GM18517 (cell line): ENCODE measurements at regions not wholly inside any gene's neighbourhood (a gene's known extent, or its start where the extent isn't known, plus 50 kb on each side); places are given as distances from the start of the nearest gene placed in this dataset.

ENCODE experiments used
- ATAC-seq: cut with Tn5 transposase; IDR thresholded peaks from one replicate; pipeline ENCODE4 v1.9.1; 2021; ENCODE audit warnings: mild to moderate bottlenecking, moderate library complexity; ENCODE audit not compliant: unreplicated experiment

DNA sequence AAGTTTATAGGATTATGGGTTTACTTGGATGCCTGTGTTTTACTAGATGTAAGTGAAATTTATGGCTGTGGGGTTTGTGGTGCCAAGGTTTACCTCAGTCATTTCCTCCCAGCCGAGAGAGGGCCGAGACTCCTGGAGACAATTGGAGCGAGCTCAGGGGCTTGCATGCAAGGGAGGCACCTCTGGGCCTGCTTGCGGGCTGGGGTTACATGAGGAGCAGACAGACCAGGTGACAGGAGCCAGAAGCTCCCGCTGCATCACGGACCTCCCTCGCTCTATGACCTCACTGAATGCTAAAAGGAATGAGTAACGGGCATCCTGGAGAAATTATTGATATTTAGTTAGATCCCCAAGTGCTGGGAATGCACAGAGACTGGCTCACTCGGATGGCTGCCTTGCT lies 275.2 kb upstream of the KIRREL3 start:
- ATAC-seq, result no peak

DNA sequence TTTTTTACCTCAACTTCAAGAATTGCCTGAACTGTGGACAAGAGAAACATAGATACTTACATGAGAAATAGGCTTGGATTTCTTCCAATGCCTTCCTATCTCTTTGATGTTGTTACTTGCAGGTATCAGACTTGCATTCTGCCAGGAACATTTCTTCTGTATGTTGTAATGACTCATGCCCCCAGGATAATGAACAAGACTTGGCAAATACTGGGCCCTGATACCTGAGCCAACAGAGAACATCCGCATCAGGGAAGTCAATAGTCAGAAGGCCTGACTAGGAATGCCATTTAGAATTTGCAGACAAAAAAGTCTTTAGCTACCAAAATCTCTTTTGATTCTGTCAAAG lies 273.7 kb upstream of the KIRREL3 start:
- ATAC-seq, result no peak

DNA sequence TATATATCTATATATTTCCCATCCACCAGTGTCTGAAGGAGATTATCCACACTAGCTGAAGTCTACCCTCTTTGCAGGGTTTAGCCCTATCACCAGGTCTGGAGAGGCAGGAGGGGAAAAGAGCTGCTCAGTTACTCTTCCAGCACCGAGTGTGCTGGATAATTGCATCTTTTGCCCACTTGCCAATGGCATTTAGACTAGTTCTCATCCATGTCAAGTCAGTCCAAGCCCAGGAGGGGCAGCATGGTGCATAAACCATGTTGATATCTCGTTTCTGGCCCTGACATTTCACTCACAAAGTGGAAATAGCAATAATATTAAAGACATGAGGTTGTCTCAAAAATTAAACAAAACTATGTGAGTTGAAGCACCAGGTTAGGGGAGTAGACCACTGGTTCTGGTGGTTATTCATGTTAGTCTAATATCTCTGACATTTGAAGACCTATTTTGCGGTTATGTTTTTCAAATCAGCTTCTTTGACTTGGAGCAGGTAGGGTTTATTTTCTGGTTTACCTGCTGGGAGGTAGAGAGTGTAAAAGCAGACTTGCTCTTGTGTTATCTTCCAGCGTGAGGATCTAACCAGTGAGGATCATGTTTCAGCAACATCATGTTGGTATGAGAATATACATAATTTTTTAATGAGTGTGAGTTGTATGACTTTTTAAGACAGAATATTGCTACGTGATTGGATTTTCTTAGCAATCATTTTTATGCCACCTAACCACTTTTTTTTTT lies 273.2 kb upstream of the KIRREL3 start:
- no peak for ATAC-seq

DNA sequence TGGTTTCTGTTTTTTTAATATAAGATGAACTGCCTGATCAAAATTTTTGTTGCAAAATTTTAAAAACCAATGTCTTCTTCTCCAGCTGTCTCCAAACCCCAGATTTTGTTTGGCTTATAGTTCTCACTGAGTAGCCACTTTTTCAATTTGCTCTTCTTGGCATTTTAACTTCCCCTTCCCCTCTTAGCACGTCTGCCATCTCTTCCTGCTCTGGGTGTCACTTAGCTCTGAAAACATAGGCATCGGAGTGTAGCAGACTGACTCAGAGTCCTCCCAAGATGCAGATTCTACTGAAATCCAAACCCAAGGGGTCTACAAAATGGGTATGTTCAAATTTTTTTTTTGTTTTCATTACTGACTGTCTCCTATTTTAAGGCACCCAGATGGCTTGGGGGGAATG lies 270.3 kb upstream of the KIRREL3 start:
- no peak for ATAC-seq

DNA sequence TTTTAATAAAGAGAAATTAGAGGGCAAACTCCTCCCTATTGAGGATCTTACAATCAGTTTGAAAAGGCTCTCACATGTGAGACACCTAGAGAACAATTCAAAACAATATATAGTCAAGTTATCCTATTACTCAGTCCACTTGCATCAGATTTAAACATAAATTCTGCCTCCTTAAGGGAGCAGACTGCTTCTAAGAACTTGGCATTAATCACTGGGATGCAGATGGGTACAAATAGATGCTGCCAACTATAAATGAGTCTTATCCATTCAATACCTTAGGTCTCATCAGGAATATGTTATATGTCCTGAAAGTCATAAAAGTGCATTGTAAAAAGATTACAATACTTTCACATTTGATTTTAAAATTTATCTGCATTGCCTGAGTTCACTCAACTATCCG lies 269.3 kb upstream of the KIRREL3 start:
- ATAC-seq, result no peak

DNA sequence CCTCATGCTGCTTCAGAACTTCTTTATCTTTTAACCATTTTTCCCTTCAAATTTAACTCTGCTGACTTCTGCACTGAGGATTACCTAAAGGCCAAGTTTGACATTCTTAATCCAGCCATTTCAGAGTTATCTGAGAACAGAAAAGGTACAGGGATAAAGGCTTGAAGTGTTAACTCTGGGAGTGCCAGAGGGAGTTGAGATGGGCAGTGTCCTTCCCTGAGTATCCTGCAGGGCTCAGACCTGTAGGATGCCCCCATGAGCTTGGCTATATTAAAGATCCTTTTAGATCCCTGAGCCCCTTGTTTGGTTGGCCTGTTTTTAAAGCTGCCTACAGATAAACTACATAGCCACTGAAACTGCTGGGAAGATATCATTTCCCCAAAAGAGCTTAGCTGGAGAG lies 268.4 kb upstream of the KIRREL3 start:
- no peak for ATAC-seq

DNA sequence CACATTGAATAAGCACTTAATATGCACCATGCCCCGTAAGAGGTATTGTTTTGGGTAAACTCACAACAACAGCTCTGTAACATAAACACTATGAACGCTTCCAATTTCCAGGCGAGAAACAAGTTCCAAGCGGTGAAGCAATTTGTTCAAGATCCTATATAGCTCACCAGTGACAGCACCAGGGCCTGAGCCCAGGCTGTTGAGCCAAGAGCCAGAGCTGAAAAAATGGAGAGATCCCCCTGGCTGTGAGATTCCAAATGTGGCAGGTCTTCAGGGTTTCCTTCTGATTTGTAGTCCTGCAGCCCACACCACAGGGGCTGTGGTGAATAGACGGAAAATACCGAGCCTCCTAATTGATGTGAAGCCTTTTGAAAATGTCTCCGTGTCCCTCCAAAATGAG lies 268.0 kb upstream of the KIRREL3 start:
- no peak for ATAC-seq

DNA sequence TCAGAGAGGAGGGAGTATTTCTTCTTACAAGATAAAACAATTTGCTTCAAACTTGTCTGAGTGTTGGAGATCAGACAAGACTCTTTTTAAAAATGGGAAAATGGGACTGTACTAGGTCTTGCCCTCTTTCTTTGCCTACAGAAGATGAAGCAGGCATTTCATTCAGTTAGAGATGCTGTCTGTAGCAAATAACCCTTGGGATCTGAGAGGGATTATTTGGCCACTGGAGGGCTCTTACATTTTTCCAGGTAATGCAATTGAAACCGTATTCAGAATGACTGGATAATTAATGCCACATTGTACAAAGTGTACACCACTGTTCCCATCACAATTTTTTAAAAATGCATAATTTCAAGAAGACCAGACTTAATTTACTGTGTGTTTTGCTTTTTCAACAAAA lies 258.5 kb upstream of the KIRREL3 start:
- no peak for ATAC-seq

DNA sequence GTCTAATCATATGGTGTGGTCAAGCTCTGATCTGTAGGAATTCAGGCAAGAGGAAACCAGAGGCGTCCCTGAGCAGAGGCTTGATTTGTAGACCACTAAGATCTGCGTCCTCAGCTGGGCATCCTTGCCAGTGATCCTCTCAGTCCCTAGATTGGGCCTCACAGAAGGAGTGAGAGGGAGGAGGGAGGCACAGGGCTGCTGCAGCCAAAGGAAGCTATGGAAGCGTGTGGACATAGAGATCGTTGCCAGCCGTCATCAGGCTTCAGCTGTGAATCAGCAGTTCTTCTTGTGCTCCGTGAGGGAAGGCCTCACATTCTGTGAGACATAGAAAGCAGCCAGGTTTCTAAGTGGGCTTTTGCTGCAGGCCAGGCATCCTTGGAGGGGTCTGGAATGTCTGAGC lies 254.6 kb upstream of the KIRREL3 start:
- no peak for ATAC-seq

DNA sequence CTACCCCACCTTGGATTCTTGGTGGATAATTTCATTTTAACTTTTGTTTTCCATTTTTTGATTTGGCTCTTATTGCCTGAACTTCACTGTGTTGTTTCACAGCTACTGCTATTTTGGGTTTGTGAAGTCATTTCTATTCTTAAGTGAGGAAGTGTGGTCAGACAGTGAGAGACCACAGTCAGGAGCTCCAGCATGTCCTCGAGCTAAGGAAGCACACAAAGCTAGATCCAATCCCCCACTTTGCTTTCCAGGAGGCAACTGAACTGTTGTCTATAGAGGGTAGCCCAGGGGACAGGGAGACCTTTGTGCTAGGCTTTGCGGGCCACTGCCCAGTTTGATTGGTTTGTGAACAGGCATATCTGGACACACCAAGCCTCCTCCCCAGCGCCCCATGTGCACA lies 251.8 kb upstream of the KIRREL3 start:
- no peak for ATAC-seq

DNA sequence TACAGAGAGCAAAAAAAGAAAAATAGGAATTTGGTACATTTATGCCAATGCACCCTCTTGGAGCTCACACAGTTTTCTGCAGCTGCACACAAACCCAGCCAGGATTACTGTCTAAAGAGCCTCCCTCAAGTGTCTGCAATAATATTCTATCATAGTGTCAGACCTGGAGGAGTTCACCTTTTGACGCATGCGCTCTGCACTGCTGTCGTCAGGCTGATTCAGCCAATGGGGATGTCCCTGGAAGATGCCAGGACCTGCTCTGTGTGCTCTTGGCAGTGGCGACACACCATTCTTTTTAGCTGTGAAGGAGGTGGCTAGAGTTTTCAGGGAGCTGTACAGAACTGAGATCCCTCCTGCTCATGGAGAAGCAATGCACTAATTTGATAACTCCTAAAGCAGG lies 249.0 kb upstream of the KIRREL3 start:
- ATAC-seq, result no peak

DNA sequence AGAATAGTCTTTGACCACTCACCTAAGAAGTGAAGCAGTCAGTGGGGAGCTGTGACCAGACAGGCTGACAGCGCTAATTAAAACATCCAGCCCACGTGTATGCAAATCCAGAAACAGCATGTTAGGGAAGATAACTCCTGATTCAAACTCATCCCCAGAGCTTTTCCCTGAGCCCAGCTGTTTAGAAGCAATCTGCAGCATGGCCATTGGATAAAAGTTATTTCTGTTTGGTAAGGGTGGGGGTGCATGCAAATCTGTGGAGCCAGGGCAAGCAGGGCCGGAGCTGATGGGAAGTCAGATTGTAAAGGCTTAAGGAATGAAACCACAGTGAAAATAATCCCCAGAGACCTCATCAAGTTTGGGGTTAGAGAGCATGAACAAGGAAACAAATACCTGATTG lies 247.9 kb upstream of the KIRREL3 start:
- ATAC-seq, result no peak

DNA sequence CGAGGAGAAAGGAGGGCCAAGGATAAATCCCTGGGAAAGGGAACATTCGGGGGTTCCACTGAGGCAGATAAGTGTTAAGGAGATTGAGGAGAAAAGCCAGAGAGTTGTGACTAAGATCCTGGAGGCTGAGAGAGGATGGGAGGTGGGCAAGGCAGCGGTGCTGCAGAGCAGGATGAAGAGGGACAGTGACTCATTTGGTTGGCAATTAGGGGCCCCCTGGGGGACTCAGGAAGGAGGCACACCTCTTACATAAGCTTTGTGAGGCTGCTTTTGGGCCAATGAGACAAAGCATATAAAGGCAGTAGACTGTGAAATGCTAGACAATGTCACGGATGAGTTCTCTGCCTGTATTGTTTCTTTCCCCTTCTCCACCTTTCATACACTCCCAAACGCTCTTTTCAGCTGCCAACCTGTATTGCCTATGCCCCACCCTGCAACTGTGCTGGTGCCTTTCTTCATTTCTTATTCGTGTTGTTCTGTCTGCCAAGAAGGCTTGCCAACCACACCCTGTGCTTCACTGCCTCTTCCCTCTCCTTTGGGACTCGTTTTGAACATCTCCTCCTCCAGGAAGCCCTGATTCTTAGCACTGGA lies 246.8 kb upstream of the KIRREL3 start:
- no peak for ATAC-seq

DNA sequence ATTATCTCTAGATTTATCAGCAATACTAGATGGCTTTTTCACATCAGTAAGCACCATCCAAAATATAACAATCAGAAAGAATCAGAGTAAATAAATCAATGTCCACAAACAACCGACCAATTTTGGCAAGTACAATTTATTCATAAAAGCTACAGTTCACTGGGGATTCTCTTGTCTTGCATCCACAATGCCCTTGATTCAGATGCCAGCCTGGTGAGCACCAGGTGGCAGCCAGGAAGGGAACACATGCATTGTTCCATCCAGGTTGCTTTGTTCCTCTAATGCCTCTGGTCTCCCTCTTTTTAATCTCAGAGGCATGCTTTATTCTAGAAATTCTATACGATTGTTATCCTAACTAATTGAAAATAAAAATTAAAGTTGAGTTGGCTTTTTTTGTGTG lies 242.1 kb upstream of the KIRREL3 start:
- ATAC-seq, result no peak

DNA sequence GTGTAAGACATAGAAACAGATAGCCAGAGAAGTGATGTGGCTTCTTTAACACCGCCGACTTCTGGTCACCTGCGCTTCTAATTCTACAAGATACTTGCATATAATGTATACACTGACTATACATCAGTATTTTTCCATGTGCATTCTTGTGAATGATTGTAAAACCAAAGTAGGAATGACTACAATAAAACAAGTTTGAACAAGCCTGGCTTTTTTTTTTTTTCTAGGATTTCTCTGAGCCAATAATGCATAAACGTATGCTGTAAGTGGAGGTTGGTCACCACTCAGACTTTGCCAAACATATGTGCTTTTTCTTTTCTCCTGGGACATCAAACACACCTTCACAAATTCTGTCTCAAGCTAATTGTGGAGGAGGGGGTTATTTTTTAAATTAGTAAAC lies 237.8 kb upstream of the KIRREL3 start:
- ATAC-seq, result no peak

DNA sequence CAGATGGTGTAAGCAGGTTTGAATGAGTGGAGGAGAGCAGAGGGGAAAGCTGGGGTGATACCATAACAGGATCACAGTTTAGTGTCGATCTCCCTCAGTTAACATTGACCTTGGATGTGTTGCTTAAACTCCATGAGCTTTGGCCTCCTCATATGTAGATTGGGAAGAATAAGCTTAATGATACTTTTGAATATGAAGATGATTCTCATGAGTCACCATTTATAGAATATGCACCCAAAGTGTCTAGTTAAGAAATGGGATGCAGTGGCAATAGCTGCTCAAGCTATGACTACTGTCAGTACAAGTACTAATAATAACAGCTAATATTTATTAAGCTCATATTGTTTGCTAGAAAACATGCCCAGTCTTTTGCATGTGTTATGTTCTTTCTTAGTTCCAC lies 236.2 kb upstream of the KIRREL3 start:
- no peak for ATAC-seq

DNA sequence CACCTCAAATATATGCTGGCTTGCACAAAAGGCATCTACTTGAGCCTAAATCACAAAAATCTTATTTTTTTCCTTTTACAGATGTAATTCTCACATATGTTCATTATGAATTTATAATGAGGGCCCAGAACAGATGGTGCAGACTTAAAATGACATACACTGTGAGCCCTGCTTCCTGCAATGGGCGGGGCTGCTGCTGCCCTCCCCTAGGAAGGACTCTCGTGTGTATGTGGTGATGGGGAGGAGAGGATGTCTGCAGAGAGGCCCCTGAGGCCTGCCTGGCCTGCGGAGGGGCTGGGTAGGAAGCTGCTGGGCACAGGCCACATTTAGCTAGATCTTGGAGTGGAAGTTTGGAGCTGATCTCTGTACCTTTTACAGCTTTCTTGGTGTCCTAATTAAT lies 233.4 kb upstream of the KIRREL3 start:
- ATAC-seq, result no peak

DNA sequence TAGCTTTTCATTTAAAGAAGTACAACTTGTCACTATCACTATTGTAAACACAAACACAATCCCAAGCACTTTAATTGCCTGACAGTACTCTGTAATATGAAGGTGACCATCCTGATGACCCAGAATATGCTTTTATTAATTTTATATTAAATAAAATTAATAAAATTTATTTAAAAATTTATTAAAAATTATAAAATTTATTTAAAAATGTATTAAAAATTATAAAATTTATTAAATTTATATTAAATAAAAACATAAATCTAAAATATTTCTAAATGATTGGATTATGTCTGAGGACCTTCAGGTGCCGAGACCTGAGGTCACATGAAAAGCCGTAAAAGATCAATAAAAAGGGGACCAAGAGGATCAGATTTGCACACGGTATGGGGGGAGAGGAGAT lies 229.8 kb upstream of the KIRREL3 start:
- no peak for ATAC-seq

DNA sequence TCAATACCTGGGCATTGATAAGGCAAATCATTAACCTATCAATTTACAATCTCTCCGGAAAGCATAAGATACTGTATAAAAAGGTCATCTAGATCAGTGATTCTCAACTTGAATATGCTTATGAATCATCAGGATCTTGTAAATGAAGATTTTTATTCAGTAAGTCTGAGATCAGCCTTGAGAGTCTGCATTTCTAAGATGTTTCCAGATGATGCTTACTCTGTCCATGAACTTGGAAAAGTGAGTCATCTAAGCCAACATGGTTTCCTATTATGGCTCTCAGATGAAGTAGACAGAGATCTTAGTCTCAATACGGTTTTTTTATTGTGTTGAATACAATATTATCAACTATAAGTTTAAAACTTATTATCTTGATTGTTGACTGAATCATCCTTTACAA lies 226.4 kb upstream of the KIRREL3 start:
- no peak for ATAC-seq

DNA sequence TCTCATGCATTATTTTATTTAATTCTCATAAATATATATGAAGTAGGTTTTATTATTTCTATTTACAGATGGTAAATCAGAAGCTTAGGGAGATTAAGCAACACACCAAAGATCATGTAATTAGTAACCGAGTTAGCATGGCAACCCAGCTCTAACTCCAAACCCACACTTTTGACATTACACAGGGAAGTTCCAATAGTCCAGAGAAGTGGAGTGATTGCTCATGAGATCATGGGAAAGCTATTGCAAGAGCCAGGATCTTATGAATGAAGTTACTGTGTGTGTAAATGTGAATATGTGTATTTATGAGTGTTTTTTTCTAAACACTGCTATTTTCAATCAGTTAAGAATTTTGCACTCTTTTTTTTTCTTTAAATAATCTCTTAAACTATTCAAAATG lies 225.8 kb upstream of the KIRREL3 start:
- ATAC-seq, result no peak

DNA sequence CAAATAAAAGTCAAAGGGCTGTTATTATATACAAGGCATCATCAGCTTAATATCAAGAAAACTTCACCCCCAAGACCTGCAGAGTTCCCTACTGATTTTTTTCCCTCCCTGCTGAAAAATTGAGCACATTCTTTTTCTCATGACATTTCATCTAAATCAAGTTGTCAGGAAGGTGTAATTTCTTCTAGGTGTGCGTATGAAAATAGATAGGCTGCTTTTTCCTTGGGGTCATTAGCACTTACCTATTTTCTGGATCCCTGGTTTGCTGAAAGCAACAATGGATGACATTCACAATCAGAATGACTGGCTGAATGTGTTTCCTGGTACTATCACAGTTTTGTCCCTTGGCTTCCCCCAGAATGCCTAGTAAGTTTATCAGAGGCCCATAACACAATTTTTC lies 225.0 kb upstream of the KIRREL3 start:
- no peak for ATAC-seq

DNA sequence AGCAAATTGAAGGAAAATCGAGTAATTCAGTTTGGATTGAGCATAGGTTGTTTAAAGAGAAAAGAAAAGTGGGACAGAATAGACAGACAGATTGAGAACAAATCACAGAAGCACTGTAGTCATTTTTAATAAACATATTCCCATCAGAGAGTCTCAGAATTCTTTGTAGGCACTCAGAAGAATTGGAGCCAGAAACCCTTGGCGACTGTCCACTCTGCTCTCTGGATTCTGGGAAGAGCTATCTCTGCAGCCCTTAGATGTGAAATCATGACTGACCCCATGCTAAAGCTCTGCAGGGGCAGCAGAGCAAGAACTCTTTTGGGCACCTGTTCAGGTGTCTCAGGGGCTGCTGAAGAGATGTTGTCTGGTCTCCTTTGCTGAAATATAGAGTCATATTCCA lies 223.7 kb upstream of the KIRREL3 start:
- no peak for ATAC-seq

DNA sequence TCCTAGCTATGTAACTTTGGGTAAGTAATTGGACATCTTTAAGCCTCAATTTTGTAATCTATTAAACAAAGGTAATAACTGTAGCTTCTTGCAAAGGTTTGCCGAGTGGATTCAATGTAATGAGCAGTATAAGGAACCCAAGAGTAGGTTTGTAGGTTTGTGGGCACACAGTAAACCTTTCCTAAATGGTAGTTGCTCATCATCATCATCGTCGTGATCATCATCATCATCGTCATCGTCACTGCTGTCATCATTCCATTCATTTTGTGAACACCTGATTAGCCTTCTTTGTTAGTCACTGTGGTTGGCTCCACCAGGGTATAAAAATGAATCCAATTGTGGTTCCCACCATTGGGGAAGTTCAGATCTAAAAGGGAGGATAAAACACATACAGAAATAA lies 223.1 kb upstream of the KIRREL3 start:
- no peak for ATAC-seq
